Left ventricle myocardium superior (tissue), 1 donor: ENCODE measurements at regions not wholly inside any gene's neighbourhood (a gene's known extent, or its start where the extent isn't known, plus 50 kb on each side); places are given as distances from the start of the nearest gene placed in this dataset.
A peak's percentile ranks its signal among the peaks of the same experiment; 100 is the strongest.

Experiments
- ATAC-seq: fragments of 200-7000 bp; cut with Tn5 transposase; one replicate; pipeline ENCODE4 v1.9.1; 2020; ENCODE audit warnings: mild to moderate bottlenecking, moderate library complexity
- DNase-seq: peaks from one replicate; pipeline ENCODE4 v3.0.0-alpha.2; 2020
- intact Hi-C: fragments of 100-400 bp; cut with micrococcal nuclease; formaldehyde crosslinking; loops from one replicate; pipeline ENCODE4 v1.11.0; 2022
- donor health status: DM: no; HTN: yes; CAD: no; lungs with severe emphysema.

DNA sequence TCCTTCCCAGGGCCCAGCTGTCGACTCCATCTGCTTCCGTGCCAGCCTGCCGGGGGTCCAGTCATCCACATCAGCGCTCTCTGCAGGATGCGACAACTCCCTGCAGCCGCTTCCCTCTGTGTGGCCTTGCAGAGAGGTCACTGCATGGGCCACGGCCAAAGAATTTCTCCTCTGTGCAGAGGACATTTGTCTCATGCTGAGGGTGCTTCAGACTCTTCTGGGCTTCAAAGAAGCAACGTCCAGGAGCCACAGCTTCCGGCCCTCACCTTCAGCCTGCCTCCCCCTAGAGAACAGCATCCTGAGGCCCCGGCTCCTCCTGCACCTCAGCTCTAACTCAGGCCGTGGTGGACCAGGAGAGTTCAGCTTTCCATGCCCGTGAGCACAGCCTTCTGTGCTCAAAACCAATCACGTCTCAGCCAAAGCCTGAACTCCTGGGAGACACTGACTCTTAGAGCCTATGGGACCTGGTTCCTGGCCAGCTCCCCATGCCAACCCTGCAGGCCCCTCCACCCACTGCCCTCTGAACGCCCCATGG, 258.9 kb downstream of the BRD1 start:
- no peak for ATAC-seq
- peak; percentile 25 for DNase-seq
- intact Hi-C loops: no loop called here

DNA sequence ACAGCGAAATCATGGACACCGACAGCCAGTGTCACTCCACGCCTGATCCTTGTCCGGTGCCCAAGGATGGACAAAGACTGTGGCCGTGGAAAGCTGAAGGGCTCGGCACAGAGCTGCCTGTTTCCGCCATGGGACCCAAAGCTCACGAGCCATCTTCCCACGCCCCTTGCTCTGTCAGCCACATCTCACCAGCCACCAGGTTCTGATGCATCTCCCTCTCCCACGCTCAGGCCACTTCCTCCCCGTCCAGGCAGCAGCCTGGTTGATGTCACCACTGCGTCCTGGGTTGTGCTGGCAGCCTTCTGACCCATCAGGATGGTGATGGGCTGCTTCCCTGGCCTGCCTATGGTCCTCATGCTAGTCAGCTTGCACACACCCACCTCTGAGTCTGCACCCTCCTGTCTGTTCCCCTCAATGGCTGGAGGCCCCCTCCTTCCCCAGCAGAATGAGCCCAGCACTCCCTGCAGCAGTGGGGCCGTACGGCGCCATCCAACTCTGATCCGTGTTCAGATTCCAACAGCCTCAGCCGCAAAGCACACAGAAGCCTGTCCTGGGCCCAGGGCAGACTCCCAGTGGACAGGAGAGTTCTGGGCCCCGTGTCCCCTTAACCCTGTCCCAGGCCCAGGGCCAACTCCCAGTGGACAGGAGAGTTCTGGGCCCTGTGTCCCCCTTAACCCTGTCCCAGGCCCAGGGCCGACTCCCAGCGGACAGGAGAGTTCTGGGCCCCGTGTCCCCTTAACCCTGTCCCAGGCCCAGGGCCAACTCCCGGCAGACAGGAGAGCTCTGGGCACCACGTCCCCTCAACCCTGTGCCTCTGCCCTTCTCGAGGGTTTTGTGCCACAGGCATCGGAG, 259.5 kb downstream of the BRD1 start:
- intact Hi-C loops: no loop called here
- DNase-seq: peak; percentile 21
- no peak for ATAC-seq

DNA sequence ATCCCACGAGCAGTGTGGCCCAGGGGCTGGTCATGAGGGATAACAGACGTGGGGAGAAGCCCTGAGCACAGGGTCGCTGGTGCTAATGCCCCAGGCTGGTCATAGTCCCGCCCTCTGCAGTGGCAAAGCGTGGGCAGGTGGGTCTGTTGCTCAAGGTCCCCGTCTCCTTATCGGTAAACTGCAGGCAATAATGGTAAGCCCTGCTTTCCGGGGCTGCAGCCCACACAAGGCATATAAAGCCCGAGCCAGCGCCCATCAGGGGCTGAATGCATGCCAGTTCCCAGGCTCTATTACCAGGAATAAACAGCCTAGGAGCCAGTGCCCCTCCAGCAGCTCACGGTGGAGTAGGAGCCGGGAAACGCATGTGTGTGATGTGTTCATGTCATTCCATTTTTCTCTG, 261.0 kb downstream of the BRD1 start:
- DNase-seq (peak; percentile 14), ATAC-seq (no peak)
- intact Hi-C loops: no loop called here

DNA sequence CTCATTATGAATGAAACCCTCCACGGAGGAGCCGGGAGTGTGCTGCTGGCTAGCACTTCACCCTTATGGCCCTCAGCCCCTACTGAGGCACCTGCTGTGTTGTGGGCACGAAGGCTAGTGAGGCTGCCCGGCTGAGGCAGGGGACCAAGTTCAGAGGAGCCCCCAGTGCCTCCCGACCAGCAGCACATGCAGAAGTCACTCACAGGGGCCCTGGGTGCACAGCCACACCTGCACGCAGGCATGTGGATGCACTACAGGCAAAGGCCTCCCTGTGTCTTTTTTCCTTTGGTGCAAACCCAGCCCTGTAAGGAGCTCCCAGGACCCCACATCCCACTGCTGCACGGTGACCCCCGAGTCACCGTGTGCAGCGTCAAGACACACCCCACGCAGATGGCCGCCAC, 261.5 kb downstream of the BRD1 start:
- DNase-seq (peak; percentile 1), ATAC-seq (no peak)

DNA sequence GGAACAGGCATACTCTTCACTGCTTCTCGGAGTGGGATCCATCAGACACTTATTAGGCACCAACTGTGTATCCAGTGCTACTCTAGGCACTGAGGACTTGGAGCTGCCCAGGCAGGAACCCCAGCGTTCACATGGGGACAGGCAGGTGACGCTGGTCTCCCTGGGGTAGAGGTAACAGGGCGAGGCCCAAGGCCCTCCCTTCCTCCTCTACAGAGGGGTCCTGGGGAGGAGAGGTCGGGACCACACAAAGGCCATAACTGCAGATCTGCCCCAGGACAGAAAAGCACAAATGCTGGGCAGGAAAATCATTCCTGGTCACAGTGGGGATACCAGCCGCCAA, 262.2 kb downstream of the BRD1 start:
- intact Hi-C loops: no loop called here
- no peak for ATAC-seq
- DNase-seq: peak; percentile 3

More for the DNA sequence above, 261.5 kb downstream of the BRD1 start:
- intact Hi-C loops: no loop called here

DNA sequence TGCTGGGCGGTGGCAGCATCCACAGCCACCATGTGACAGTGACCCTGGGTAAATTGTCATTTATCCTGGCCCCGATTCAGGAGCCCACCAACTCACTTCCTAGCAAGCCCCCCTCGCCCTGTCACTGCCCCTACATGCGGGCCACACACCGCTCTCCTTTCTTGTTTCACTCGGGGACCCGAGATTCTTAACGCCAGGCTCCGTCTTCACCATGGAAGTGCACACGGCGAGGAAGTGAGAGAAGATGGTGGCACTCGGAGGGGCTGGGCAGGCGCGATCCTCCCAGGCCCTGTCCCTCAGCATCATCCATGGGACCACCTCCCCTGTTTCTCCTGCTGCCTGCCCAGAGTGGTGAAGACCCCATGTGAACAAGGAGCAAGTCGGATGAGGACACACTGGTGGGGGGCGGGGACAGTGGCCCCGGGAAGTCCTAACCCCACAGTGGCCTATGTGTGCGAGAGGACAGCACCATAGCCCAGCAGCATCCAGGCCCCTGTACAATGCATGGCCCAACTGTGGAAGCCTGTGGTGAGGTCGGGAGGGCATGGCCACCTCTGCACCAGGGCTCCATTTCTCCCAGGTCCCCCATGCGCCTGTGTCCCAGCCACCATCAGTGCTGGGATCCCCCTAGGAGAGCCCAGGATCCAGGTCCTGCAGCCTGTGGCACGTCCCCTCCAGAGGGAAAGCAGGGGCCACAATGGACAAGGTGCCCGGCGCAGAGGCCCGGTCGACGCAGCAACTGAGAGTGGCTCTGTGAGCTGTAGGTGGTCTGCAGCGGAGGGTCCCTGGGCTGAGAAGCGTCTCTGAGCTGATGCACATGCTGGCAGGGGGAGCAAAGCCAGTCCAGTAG, 262.8 kb downstream of the BRD1 start:
- DNase-seq (peak; percentile 25), ATAC-seq (no peak)
- intact Hi-C loops: no loop called here

DNA sequence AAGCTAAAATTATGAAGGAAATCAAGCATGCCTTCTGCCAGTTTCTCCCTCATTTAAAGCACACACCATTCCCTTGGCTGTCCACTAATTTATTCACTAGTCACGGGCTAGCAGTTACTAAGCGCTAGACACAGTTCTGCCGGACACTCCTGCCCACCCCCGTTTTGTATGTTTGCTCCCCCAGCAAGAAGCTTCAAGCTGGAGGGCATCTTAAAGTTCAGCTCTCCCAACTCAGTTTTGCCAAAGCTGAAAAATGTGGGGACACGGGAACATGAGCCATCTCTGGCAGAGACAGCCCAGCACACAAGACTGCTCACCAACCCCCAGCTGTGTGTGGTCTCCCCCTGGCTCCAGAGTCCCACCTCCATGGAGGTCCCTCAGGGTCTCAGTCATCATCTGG, 263.6 kb downstream of the BRD1 start:
- ATAC-seq (no peak), DNase-seq (peak; percentile 2)
- intact Hi-C loops: no loop called here

DNA sequence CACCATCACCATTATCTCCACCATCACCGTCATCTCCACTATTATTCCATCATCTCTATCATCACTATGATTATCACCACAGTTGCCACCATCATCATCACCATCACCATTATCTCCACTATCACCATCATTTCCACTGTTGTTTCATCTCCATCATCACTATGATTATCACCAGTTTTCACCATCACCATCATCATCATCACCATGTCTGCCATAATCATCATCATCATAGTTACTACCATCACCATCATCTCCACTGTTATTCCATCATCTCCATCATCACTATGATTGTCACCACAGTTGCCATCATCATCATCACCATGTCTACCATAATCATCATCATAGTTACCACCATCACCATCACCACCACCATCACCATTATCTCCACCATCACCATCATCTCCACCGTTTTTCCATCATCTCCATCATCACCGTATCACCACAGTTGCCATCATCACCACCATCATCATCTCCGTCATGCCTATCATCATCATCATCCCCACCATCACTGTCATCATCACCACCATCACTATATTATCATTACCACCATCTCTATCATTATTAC, 264.9 kb downstream of the BRD1 start:
- no peak for ATAC-seq
- no peak for DNase-seq
- intact Hi-C loops: no loop called here

DNA sequence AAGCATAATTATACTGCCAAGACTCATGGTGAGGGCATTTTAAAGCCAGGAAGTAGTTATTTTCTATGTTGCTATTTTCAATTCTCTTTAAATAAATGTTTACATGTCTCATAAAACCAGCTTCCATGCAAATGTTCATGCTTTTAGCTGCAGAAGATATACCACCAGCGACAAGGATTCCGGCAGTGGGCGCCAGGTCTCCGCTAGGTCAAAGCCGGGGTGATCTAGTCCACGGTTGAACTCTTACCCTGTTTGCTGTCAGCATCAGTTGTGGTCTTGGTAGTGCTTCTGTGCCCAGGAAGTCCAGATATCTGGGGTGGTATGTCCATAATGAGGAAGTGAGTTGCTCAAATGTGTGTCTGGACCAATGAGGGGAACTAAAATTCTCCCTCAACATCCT, 265.7 kb downstream of the BRD1 start:
- intact Hi-C loops: no loop called here
- no peak for ATAC-seq
- no peak for DNase-seq

DNA sequence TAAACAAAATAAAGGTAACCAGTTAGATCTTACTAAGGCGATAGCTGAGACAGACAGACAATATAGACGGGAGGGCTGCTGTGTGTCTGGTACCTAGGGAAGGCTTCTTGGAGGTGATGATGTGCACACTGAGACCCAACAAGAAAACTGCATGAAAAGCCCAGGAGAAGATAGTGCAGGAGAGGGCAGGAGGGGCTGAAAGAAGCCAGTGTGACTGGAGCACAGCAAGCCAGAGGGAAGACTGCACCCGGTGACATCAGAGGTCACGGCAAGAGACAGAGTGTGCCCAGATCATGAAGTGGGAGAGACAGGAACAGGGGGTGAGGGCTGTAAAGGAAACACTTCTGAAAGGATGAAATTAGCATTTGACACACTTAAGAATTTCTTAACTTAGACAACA, 266.3 kb downstream of the BRD1 start:
- no peak for ATAC-seq
- intact Hi-C loops: no loop called here
- DNase-seq: no peak

DNA sequence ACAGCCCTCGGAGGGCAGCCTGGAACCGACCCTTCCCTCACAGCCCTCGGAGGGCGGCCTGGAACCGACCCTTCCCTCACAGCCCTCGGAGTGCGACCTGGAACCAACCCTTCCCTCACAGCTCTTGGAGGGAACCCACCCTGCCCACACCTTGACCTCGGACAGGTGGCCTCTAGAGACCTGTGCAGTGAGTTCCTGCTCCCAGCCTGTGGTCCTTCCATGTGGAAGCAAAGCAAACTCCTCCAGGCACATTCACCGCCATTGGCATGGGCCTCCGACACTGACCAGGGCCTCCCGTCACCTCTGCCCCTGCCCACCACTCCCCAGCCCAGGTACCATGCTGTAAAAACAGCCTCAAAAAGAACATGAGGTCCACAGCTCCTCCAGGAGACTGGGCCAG, 272.1 kb downstream of the BRD1 start:
- intact Hi-C loops: no loop called here
- DNase-seq: no peak
- ATAC-seq: no peak

DNA sequence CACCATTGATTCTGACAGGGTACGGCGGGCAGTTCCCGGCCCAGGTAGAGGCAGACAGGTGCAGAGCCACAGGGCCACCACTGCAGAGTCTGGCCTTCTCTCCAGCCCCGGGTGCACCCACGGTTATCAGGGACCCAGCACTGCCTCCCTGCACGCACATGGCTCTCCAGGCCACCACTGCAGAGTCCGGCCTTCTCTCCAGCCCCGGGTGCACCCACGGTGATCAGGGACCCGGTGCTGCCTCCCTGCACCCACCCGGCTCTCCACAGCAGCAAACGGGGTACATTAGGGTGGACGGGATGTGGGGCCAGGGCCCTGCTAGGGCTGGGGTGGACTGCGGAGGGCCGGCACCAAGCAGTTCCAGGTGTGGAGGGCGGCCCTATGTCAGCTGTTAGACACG, 272.9 kb downstream of the BRD1 start:
- DNase-seq (no peak), ATAC-seq (no peak)
- intact Hi-C loops: no loop called here

DNA sequence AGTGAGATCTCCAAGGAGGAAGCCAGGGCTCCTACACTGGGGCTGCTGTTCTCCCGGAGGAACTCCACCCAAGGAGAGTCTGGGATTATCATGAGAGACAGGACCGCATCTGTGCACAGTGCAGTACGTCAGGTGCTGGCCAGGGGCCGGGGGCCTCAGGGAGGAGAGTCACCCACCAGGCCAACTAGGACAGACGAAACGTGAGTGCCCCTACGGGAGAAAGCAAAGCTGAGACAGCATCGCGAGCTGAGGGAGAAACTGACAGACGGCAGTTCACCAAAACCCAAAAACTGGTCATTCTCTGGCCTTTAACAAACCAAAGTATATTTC, 273.4 kb downstream of the BRD1 start:
- intact Hi-C loops: no loop called here
- ATAC-seq: peak; percentile 30
- no peak for DNase-seq

DNA sequence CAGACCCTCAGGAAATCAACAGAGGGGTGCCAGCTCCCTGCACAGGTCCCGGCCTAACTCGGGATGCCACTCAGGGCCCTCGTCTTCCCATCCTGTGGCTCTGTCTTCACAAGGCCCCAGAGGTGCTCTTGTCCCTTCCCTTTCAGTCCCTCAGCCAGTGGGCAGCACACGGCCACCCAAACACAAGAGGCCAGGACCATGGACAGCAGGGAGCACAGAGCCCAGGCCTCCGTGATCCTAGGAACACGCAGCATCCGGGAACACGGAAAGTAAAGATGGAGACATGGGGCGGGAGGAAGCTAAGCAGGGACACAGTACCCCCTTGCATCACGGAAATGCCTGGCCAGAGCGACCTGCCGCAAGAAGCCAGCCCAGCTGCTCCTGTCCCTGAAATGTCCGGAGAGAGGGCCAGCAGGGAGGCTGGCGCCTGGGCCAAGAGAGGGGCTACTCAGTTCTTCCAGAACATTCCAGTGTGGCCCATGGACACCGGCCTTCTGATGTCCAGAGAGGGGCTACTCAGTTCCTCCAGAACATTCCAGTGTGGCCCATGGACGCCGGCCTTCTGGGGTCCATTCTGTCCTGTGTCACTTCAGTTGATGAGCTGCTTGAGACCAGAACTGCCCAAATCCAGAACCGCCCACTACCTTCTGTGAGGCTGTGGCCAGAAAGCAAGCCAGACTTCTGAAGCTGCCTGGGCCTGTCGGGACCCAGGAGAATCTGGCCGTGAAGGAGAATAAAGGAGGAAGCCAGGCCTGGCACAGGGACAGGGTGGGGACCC, 274.0 kb downstream of the BRD1 start:
- intact Hi-C loops: no loop called here

DNA sequence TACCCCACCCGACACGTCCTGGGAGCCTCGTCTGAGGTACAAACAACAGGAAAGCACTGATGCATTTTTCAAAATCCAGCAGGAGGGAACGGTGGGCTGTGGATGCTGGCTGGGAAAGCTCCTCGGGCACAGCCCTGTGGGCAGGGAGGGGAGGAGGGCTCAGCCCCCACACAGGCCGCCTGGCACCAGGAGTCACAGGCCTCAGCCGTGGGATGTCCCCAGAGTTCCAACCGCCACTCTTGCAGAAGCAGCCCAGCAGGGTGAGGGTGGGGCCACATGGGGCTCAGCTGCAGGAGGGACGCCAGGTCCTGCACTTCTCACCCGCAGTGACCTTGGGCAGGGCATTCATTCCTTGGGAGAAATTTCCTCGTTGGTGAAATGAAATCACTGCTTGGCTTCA, 274.6 kb downstream of the BRD1 start:
- peak; percentile 13 for DNase-seq
- ATAC-seq: no peak
- intact Hi-C loops: no loop called here

More for the DNA sequence above, 274.0 kb downstream of the BRD1 start:
- DNase-seq (peak; percentile 15), ATAC-seq (no peak)

DNA sequence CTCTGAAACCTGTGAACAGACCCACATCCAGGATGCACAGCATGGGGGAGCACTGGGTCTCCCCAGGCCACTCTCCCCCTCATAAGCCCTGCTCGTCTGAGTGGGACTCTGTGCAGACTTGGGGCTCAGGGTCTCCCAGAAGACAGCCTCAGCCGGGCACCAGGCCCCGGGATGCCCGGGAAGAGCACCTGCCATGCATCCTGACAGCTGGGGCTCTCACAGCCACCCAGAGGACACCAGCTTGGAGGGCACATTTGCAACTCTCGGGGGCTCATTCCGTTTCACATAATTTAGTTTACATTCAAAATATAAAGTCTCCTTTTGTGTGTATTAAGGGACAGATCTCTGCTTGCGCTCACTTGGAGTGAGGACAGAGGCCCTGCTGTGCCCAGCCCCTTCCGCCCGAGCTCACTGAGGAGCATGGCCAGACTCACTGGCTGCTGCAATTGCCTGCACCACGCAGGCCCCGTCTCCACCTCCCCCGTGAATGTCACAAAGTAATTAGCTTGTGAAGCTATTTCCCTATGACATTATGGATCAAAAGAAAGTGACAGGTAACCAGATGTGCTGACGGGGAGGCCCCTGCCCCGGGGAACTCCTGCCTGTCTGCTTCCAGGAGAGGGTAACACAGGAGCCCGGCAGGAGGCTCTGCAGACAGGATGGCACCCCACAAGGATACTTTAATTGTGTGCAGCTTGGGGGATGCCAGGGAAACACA, 275.6 kb downstream of the BRD1 start:
- DNase-seq (peak; percentile 15), ATAC-seq (no peak)
- intact Hi-C loops: no loop called here

DNA sequence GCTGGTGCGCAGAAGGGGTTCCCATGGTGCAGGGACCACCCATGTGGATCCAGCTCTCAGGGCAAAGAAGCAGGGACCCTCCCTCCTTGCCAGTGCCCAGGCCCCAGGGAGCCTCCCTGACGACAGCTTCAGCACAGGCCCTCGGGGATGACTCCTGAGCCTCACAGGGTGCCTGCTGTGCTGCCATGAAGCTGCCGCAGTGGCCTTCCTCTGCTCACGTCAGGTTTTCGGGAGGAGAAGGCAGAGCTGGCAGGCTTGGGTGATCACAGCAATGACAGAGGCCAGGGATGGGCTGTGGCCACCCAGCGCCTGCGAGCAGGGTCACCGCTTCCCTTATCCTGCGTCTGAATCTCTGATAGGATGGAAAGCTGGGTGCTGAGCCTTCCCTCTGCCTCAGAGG, 276.2 kb downstream of the BRD1 start:
- DNase-seq (peak; percentile 11), ATAC-seq (no peak)
- intact Hi-C loops: no loop called here

DNA sequence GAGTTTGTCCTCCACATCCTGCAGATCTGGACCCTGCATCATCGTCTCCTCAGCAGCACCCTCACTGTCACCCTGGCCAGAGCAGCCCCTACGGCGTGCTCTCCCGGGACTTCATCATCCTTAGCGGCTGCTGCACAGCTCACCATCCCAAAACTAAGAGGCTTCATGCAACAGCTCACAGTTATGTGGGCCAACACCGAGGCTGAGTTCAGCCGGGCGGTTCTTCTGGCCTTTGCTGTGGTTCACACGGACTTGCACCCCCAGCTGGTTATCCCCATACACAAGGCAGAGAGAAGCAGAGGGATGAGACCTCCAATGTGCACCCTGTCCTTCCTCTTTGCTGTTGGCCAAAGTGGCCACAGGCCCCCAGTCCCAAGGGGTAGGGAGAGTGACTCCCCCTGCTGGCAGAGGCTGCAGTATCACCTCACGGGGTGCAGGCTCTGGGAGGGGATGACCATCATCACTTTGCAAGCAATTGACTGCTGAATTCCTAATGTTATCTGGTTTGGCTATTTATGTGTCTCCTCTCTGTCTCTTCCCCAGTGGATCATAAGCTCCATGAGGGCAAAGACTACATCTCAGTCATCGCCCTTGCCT, 276.8 kb downstream of the BRD1 start:
- intact Hi-C loops: no loop called here

DNA sequence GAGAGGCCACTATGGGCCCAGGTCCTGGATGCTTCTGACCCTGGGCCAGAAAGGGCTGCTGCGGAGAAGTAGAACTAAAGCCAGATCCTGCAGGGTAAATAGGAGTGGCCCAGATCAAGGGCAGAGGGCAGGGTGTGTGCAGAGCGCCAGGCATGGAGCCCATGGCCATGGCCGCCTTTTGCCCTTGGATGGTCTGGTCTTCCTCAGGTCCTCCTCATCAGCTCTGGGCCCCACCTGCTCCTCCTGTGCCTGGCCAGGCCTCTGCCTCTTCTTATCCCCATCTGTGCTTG, 277.6 kb downstream of the BRD1 start:
- DNase-seq (peak; percentile 13), ATAC-seq (no peak)
- intact Hi-C loops: no loop called here

More for the DNA sequence above, 276.8 kb downstream of the BRD1 start:
- ATAC-seq: no peak
- peak; percentile 5 for DNase-seq
